Peyer's patch (tissue), 4 donors: ENCODE measurements at regions not wholly inside any gene's neighbourhood (a gene's known extent, or its start where the extent isn't known, plus 50 kb on each side); places are given as distances from the start of the nearest gene placed in this dataset.

Source experiments
- POLR2A ChIP-seq, 2 donors: fragments of 450-650 bp; IDR thresholded peaks; one replicate each; pipeline ENCODE4 v1.5.1; 2017; ENCODE audit warnings: antibody characterized with exemption in 2 of 2, mild to moderate bottlenecking in 2 of 2, moderate library complexity in 2 of 2
- TF ChIP-seq, protein P1 (sequence below), 6 experiments: fragments of 450-650 bp in 4 of 6; fragments of 200-600 bp in 2 of 6; sonication (generic) in 1 of 6; IDR thresholded peaks; one replicate each; pipeline ENCODE4 v1.5.1; 2017 to 2019; ENCODE audit warnings: antibody characterized with exemption in 6 of 6, mild to moderate bottlenecking in 3 of 6, moderate library complexity in 1 of 6

DNA sequence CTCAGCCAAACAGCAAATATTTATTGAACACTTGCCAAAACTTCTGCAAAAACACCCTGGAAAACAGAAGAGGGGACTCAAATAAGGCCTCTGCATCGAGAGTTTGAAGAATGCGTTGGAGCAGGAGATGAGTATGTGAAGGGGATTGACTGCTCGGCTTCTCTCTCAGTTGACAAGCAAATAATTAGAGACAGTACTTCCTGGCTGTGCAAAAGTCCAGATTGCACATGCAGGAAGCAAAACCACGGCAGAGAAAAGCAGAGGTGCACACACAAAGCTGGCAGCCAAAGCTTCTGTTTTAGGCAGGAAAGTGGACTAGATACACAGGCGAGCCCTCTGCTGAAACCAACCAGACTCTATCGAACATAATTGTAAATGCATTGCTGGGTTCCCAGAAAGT is 343.6 kb upstream of the MGMT start:
- TF ChIP-seq, protein P1, sequence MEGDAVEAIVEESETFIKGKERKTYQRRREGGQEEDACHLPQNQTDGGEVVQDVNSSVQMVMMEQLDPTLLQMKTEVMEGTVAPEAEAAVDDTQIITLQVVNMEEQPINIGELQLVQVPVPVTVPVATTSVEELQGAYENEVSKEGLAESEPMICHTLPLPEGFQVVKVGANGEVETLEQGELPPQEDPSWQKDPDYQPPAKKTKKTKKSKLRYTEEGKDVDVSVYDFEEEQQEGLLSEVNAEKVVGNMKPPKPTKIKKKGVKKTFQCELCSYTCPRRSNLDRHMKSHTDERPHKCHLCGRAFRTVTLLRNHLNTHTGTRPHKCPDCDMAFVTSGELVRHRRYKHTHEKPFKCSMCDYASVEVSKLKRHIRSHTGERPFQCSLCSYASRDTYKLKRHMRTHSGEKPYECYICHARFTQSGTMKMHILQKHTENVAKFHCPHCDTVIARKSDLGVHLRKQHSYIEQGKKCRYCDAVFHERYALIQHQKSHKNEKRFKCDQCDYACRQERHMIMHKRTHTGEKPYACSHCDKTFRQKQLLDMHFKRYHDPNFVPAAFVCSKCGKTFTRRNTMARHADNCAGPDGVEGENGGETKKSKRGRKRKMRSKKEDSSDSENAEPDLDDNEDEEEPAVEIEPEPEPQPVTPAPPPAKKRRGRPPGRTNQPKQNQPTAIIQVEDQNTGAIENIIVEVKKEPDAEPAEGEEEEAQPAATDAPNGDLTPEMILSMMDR (IDR thresholded peaks at IDR 0.05): no peak
- no peak for TF ChIP-seq POLR2A (IDR thresholded peaks at IDR 0.05)
